ENCODE measurements at regions not wholly inside any gene's neighbourhood (a gene's known extent, or its start where the extent isn't known, plus 50 kb on each side); places are given as distances from the start of the nearest gene placed in this dataset.

DNA sequence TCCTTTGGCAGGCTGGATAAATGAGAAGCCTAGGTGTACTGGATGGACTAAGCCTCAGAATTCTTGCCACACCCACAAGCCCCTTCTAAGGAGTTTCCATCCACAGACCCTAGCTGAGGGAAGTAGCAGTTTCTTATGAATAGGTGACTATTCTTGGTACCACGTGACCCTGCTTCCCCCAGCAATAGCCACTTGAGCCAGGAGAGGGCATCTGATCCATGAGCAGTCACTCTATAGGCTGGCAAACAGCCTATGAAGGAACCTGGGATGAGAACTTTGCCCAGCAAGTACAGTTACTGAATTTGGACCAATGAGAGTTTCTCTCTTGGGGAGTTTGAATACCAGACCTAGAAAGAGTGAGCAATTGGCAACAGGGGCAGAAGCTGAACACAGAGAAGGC, 84.0 kb downstream of the RTL9 start (continued):
- TF ChIP-seq, protein P1, sequence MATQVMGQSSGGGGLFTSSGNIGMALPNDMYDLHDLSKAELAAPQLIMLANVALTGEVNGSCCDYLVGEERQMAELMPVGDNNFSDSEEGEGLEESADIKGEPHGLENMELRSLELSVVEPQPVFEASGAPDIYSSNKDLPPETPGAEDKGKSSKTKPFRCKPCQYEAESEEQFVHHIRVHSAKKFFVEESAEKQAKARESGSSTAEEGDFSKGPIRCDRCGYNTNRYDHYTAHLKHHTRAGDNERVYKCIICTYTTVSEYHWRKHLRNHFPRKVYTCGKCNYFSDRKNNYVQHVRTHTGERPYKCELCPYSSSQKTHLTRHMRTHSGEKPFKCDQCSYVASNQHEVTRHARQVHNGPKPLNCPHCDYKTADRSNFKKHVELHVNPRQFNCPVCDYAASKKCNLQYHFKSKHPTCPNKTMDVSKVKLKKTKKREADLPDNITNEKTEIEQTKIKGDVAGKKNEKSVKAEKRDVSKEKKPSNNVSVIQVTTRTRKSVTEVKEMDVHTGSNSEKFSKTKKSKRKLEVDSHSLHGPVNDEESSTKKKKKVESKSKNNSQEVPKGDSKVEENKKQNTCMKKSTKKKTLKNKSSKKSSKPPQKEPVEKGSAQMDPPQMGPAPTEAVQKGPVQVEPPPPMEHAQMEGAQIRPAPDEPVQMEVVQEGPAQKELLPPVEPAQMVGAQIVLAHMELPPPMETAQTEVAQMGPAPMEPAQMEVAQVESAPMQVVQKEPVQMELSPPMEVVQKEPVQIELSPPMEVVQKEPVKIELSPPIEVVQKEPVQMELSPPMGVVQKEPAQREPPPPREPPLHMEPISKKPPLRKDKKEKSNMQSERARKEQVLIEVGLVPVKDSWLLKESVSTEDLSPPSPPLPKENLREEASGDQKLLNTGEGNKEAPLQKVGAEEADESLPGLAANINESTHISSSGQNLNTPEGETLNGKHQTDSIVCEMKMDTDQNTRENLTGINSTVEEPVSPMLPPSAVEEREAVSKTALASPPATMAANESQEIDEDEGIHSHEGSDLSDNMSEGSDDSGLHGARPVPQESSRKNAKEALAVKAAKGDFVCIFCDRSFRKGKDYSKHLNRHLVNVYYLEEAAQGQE (IDR thresholded peaks at IDR 0.05; ENCODE audit: borderline replicate concordance), result peak; percentile 37
- TF ChIP-seq, protein P1 (CRISPR knock-in tag; IDR thresholded peaks at IDR 0.05; ENCODE audit: low read depth), result no peak
- TF ChIP-seq, protein P2, sequence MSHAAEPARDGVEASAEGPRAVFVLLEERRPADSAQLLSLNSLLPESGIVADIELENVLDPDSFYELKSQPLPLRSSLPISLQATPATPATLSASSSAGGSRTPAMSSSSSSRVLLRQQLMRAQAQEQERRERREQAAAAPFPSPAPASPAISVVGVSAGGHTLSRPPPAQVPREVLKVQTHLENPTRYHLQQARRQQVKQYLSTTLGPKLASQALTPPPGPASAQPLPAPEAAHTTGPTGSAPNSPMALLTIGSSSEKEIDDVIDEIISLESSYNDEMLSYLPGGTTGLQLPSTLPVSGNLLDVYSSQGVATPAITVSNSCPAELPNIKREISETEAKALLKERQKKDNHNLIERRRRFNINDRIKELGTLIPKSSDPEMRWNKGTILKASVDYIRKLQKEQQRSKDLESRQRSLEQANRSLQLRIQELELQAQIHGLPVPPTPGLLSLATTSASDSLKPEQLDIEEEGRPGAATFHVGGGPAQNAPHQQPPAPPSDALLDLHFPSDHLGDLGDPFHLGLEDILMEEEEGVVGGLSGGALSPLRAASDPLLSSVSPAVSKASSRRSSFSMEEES (CRISPR knock-in tag; IDR thresholded peaks at IDR 0.05), result peak; percentile 86
- TF ChIP-seq, protein P3, sequence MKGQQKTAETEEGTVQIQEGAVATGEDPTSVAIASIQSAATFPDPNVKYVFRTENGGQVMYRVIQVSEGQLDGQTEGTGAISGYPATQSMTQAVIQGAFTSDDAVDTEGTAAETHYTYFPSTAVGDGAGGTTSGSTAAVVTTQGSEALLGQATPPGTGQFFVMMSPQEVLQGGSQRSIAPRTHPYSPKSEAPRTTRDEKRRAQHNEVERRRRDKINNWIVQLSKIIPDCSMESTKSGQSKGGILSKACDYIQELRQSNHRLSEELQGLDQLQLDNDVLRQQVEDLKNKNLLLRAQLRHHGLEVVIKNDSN (CRISPR knock-in tag; IDR thresholded peaks at IDR 0.05), result peak; percentile 84
